CD14-positive monocyte (primary cell): ENCODE measurements at regions not wholly inside any gene's neighbourhood (a gene's known extent, or its start where the extent isn't known, plus 50 kb on each side); places are given as distances from the start of the nearest gene placed in this dataset.

ENCODE experiments used
- DNase-seq, 3 donors: peaks; one replicate each; pipeline ENCODE4 v3.0.0-alpha.2; 2011 to 2022
- H2AFZ ChIP-seq: 2 replicates; pipeline ENCODE4 v1.6.0; 2012; ENCODE audit warnings: mild to moderate bottlenecking, low read depth, low read length, inconsistent platforms; ENCODE audit not compliant: insufficient read depth, poor library complexity, severe bottlenecking
- H3K27ac ChIP-seq, 2 donors: 1 replicate in 1 of 2; 2 replicates in 1 of 2; pipeline ENCODE4 v1.5.1; 2012 to 2013; ENCODE audit warnings: low read length in 2 of 2, control low read depth in 1 of 2, inconsistent platforms in 1 of 2, low read depth in 1 of 2, mild to moderate bottlenecking in 1 of 2
- H3K27me3 ChIP-seq, 2 donors: one replicate each; pipeline versions ENCODE4 v1.6.0 to v1.6.1; 2011 to 2013; ENCODE audit warnings: low read length in 2 of 2; ENCODE audit not compliant: control insufficient read depth in 2 of 2, insufficient read depth in 2 of 2
- H3K36me3 ChIP-seq, 2 donors: replicated peaks in 1 of 2; 1 replicate in 1 of 2; 2 replicates in 1 of 2; pipeline versions ENCODE4 v1.5.1 to v1.6.1; 2012 to 2013; ENCODE audit warnings: low read length in 2 of 2, control low read depth in 1 of 2, inconsistent platforms in 1 of 2, mild to moderate bottlenecking in 1 of 2; ENCODE audit not compliant: insufficient read depth in 2 of 2, control insufficient read depth in 1 of 2
- H3K4me1 ChIP-seq, 2 donors: 1 replicate in 1 of 2; 2 replicates in 1 of 2; pipeline versions ENCODE4 v1.5.1 to v1.6.1; 2012 to 2013; ENCODE audit warnings: low read length in 2 of 2, control low read depth in 1 of 2, inconsistent platforms in 1 of 2, mild to moderate bottlenecking in 1 of 2, moderate library complexity in 1 of 2; ENCODE audit not compliant: insufficient read depth in 2 of 2, control insufficient read depth in 1 of 2
- H3K4me2 ChIP-seq: replicated peaks from 2 replicates; pipeline ENCODE3; 2012; ENCODE audit warnings: low read length, moderate library complexity, mild to moderate bottlenecking; ENCODE audit not compliant: poor library complexity, severe bottlenecking; ENCODE audit errors: extremely low read depth
- H3K4me3 ChIP-seq, 3 experiments: fragments of 200-600 bp in 1 of 3; sonication (generic) in 1 of 3; replicated peaks in 1 of 3; 1 replicate in 2 of 3; 2 replicates in 1 of 3; pipeline ENCODE4 v1.5.1; 2011 to 2013; ENCODE audit warnings: low read length in 3 of 3, mild to moderate bottlenecking in 3 of 3, control low read depth in 2 of 3, low read depth in 2 of 3, inconsistent platforms in 1 of 3, moderate library complexity in 1 of 3
- H3K79me2 ChIP-seq: 2 replicates; pipeline ENCODE4 v1.6.0; 2012; ENCODE audit warnings: mild to moderate bottlenecking, control low read depth, inconsistent platforms, low read length, moderate library complexity; ENCODE audit not compliant: insufficient read depth
- H3K9ac ChIP-seq: 2 replicates; pipeline ENCODE4 v1.6.0; 2017; ENCODE audit warnings: low read length, mild to moderate bottlenecking; ENCODE audit not compliant: insufficient read depth, poor library complexity, severe bottlenecking
- H3K9me3 ChIP-seq, 2 donors: replicated peaks in 1 of 2; 1 replicate in 1 of 2; 2 replicates in 1 of 2; pipeline versions ENCODE4 v1.5.1 to v1.6.1; 2012 to 2013; ENCODE audit warnings: low read length in 2 of 2, control low read depth in 1 of 2; ENCODE audit not compliant: control insufficient read depth in 1 of 2, insufficient read depth in 1 of 2
- H4K20me1 ChIP-seq: 2 replicates; pipeline ENCODE4 v1.6.0; 2012; ENCODE audit warnings: mild to moderate bottlenecking, low read length, control low read depth, moderate library complexity; ENCODE audit not compliant: insufficient read depth
- H3K27ac Mint-ChIP-seq, 7 donors: one replicate each; pipeline ENCODE4 v1.8.0; 2020; ENCODE audit warnings: mild to moderate bottlenecking in 7 of 7, mixed read lengths in 7 of 7, moderate library complexity in 6 of 7, inconsistent platforms in 2 of 7
- H3K27me3 Mint-ChIP-seq, 3 donors: one replicate each; pipeline ENCODE4 v1.8.0; 2021 to 2022; ENCODE audit warnings: low read depth in 3 of 3, mild to moderate bottlenecking in 3 of 3, mixed read lengths in 3 of 3, moderate library complexity in 3 of 3, inconsistent platforms in 1 of 3
- H3K36me3 Mint-ChIP-seq, 2 donors: one replicate each; pipeline ENCODE4 v1.8.0; 2020; ENCODE audit warnings: mixed read lengths in 2 of 2, inconsistent platforms in 1 of 2, mild to moderate bottlenecking in 1 of 2
- H3K4me1 Mint-ChIP-seq: one replicate; pipeline ENCODE4 v1.8.0; 2020; ENCODE audit warnings: mild to moderate bottlenecking, mixed read lengths
- H3K4me3 Mint-ChIP-seq, 2 donors: one replicate each; pipeline ENCODE4 v1.8.0; 2020; ENCODE audit warnings: mild to moderate bottlenecking in 2 of 2, mixed read lengths in 2 of 2, moderate library complexity in 1 of 2
- H3K9me3 Mint-ChIP-seq, 7 donors: one replicate each; pipeline ENCODE4 v1.8.0; 2020 to 2022; ENCODE audit warnings: mixed read lengths in 7 of 7, mild to moderate bottlenecking in 6 of 7, moderate library complexity in 6 of 7, inconsistent platforms in 2 of 7
- WGBS: methylation state at CpG from one replicate; pipeline ENCODE4 v1.1.5; 2013; ENCODE audit warnings: missing lambda C conversion rate; ENCODE audit not compliant: insufficient coverage; 5-methylcytosine and 5-hydroxymethylcytosine counted together
- intact Hi-C, 2 donors: fragments of 100-400 bp; cut with micrococcal nuclease; formaldehyde crosslinking; loops; one replicate each; pipeline versions ENCODE4 v1.15.0 to v1.15.1; 2023
- TF ChIP-seq, protein P1 (sequence below): fragments of 200-600 bp; IDR thresholded peaks from one replicate; pipeline ENCODE4 v1.8.0; 2022; ENCODE audit warnings: antibody characterized with exemption, mild to moderate bottlenecking

GRCh38 chr15:97386940-97387339 lies 573.6 kb upstream of the ARRDC4 start:
- H3K9me3 ChIP-seq, result peaks cover 0 to 4% of the 10 kb centered on the region in 2 donors
- Mint-ChIP-seq H3K27me3 (peaks cover 2% of the 10 kb centered on the region in 3 donors), H3K9me3 (peaks cover 0 to 12% (median 3%) of the 10 kb centered on the region in 7 donors), H3K36me3 (no peaks in the 10 kb centered on the region), H3K27ac (peak overlapping the region in 1 of 7 donors; percentile 28), H3K4me3 (no peak overlapping the region), H3K4me1 (no peaks in the 10 kb centered on the region)
- WGBS, result 92% methylated on average over 4 of the region's 5 CpGs
- no peaks in the 10 kb centered on the region for H4K20me1 ChIP-seq
- intact Hi-C loops, result no loop called here
- H3K36me3 ChIP-seq, result no peaks in the 10 kb centered on the region
- no peak overlapping the region for H3K9ac ChIP-seq
- no peak overlapping the region for H3K27ac ChIP-seq
- TF ChIP-seq, protein P1, sequence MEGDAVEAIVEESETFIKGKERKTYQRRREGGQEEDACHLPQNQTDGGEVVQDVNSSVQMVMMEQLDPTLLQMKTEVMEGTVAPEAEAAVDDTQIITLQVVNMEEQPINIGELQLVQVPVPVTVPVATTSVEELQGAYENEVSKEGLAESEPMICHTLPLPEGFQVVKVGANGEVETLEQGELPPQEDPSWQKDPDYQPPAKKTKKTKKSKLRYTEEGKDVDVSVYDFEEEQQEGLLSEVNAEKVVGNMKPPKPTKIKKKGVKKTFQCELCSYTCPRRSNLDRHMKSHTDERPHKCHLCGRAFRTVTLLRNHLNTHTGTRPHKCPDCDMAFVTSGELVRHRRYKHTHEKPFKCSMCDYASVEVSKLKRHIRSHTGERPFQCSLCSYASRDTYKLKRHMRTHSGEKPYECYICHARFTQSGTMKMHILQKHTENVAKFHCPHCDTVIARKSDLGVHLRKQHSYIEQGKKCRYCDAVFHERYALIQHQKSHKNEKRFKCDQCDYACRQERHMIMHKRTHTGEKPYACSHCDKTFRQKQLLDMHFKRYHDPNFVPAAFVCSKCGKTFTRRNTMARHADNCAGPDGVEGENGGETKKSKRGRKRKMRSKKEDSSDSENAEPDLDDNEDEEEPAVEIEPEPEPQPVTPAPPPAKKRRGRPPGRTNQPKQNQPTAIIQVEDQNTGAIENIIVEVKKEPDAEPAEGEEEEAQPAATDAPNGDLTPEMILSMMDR, result no peak
- no peak for DNase-seq
- no peaks in the 10 kb centered on the region for H3K27me3 ChIP-seq
- H2AFZ ChIP-seq, result no peak overlapping the region
- H3K79me2 ChIP-seq, result no peaks in the 10 kb centered on the region
- H3K4me3 ChIP-seq, result no peak overlapping the region
- H3K4me1 ChIP-seq, result no peaks in the 10 kb centered on the region
- H3K4me2 ChIP-seq, result no peak overlapping the region

GRCh38 chr15:97401195-97401594 lies 559.3 kb upstream of the ARRDC4 start:
- Mint-ChIP-seq H3K4me3 (no peak overlapping the region), H3K36me3 (no peaks in the 10 kb centered on the region), H3K27me3 (peaks cover 0 to 2% (median 0%) of the 10 kb centered on the region in 3 donors), H3K4me1 (no peaks in the 10 kb centered on the region), H3K27ac (no peak overlapping the region), H3K9me3 (peaks cover 0 to 6% (median 2%) of the 10 kb centered on the region in 7 donors)
- intact Hi-C loops, result no loop called here
- WGBS, result 100% methylated on average over 1 of the region's 4 CpGs
- Histone ChIP-seq H3K4me3 (no peak overlapping the region), H3K27ac (no peak overlapping the region), H2AFZ (no peak overlapping the region), H3K36me3 (no peaks in the 10 kb centered on the region), H3K4me2 (no peak overlapping the region), H3K9me3 (no peaks in the 10 kb centered on the region), H3K9ac (no peak overlapping the region), H4K20me1 (no peaks in the 10 kb centered on the region), H3K79me2 (no peaks in the 10 kb centered on the region), H3K4me1 (no peaks in the 10 kb centered on the region), H3K27me3 (no peaks in the 10 kb centered on the region)
- DNase-seq, result no peak
- TF ChIP-seq, protein P1, result no peak
